Cardiac septum (tissue), 1 donor: ENCODE measurements at regions not wholly inside any gene's neighbourhood (a gene's known extent, or its start where the extent isn't known, plus 50 kb on each side); places are given as distances from the start of the nearest gene placed in this dataset.

ENCODE experiments used
- DNase-seq: peaks from one replicate; pipeline ENCODE4 v3.0.0-alpha.2; 2020; ENCODE audit warnings: low spot score
- intact Hi-C: fragments of 100-400 bp; cut with DNase I; formaldehyde crosslinking; loops from one replicate; pipeline ENCODE4 v1.14.0; 2022
- donor health status: DM: no; HTN: no; CAD: no.

- no peak for DNase-seq
- intact Hi-C loops: no loop called here
Measured at GRCh38 chr19:30741566-30741965, 369.4 kb downstream of the ZNF536 start.

GRCh38 chr19:30739394-30739793 lies 367.2 kb downstream of the ZNF536 start:
- no peak for DNase-seq
- intact Hi-C loops: no loop called here

- DNase-seq: no peak
- intact Hi-C loops: no loop called here
Measured at GRCh38 chr19:30738047-30738446, 365.9 kb downstream of the ZNF536 start.

GRCh38 chr19:30734669-30735068 lies 362.5 kb downstream of the ZNF536 start:
- no peak for DNase-seq
- intact Hi-C loops: no loop called here

GRCh38 chr19:30733826-30734550 lies 361.8 kb downstream of the ZNF536 start:
- intact Hi-C loops: no loop called here
- DNase-seq: no peak

GRCh38 chr19:30731591-30731990 lies 359.4 kb downstream of the ZNF536 start:
- no peak for DNase-seq
- intact Hi-C loops: no loop called here

- intact Hi-C loops: no loop called here
- no peak for DNase-seq
Measured at GRCh38 chr19:30729451-30729850, 357.3 kb downstream of the ZNF536 start.

GRCh38 chr19:30722761-30723160 lies 350.6 kb downstream of the ZNF536 start:
- intact Hi-C loops: no loop called here
- no peak for DNase-seq

- intact Hi-C loops: no loop called here
- no peak for DNase-seq
Measured at GRCh38 chr19:30722186-30722585, 350.0 kb downstream of the ZNF536 start.

GRCh38 chr19:30719999-30720345 lies 347.8 kb downstream of the ZNF536 start:
- intact Hi-C loops: no loop called here
- DNase-seq: peak; percentile 73

- intact Hi-C loops: no loop called here
- DNase-seq: peak; percentile 80
Measured at GRCh38 chr19:30719189-30719998, 347.2 kb downstream of the ZNF536 start.

- peak; percentile 58 for DNase-seq
- intact Hi-C loops: no loop called here
Measured at GRCh38 chr19:30718707-30719106, 346.5 kb downstream of the ZNF536 start.

GRCh38 chr19:30718014-30718413 lies 345.8 kb downstream of the ZNF536 start:
- DNase-seq: no peak
- intact Hi-C loops: no loop called here

- intact Hi-C loops: no loop called here
- peak; percentile 54 for DNase-seq
Measured at GRCh38 chr19:30717381-30717780, 345.2 kb downstream of the ZNF536 start.

GRCh38 chr19:30712431-30713337 lies 340.5 kb downstream of the ZNF536 start:
- intact Hi-C loops: no loop called here
- peak; percentile 26 for DNase-seq

GRCh38 chr19:30711826-30712225 lies 339.6 kb downstream of the ZNF536 start:
- intact Hi-C loops: no loop called here
- no peak for DNase-seq

- intact Hi-C loops: no loop called here
- no peak for DNase-seq
Measured at GRCh38 chr19:30711296-30711695, 339.1 kb downstream of the ZNF536 start.

GRCh38 chr19:30710721-30711120 lies 338.5 kb downstream of the ZNF536 start:
- DNase-seq: no peak

GRCh38 chr19:30708416-30709178 lies 336.4 kb downstream of the ZNF536 start:
- intact Hi-C loops: no loop called here
- DNase-seq: no peak

More at GRCh38 chr19:30710721-30711120, 338.5 kb downstream of the ZNF536 start:
- intact Hi-C loops: no loop called here
